Kidney (tissue), 13 donors: ENCODE measurements at regions not wholly inside any gene's neighbourhood (a gene's known extent, or its start where the extent isn't known, plus 50 kb on each side); places are given as distances from the start of the nearest gene placed in this dataset.

Experiments
- DNase-seq, 5 donors: peaks; one replicate each; pipeline ENCODE4 v3.0.0-alpha.2; 2013 to 2020
- FAIRE-seq: peaks from 2 replicates; lab custom pipeline; 2012; peaks lifted over from hg19 to GRCh38; lab: Jason Lieb, UNC
- H3K27ac ChIP-seq, 2 donors: one replicate each; pipeline ENCODE4 v1.7.0; 2013; ENCODE audit warnings: low read depth in 2 of 2, low read length in 2 of 2, inconsistent platforms in 1 of 2
- H3K27me3 ChIP-seq: one replicate; pipeline ENCODE4 v1.7.1; 2013; ENCODE audit warnings: low read length, inconsistent platforms; ENCODE audit not compliant: control insufficient read depth, insufficient read depth
- H3K36me3 ChIP-seq, 3 donors: one replicate each; pipeline versions ENCODE4 v1.7.0 to v1.7.1; 2013; ENCODE audit warnings: low read length in 3 of 3, control low read depth in 1 of 3, inconsistent platforms in 1 of 3; ENCODE audit not compliant: insufficient read depth in 3 of 3, control insufficient read depth in 2 of 3
- H3K4me1 ChIP-seq, 3 donors: one replicate each; pipeline versions ENCODE4 v1.7.0 to v1.7.1; 2013; ENCODE audit warnings: low read length in 3 of 3, inconsistent platforms in 1 of 3, low read depth in 1 of 3; ENCODE audit not compliant: control insufficient read depth in 2 of 3, insufficient read depth in 2 of 3
- H3K4me3 ChIP-seq, 3 donors: one replicate each; pipeline versions ENCODE4 v1.7.0 to v1.8.1; 2013; ENCODE audit warnings: low read length in 3 of 3, control low read depth in 1 of 3, inconsistent platforms in 1 of 3
- H3K9ac ChIP-seq, 3 donors: one replicate each; pipeline versions ENCODE4 v1.7.0 to v1.7.1; 2013; ENCODE audit warnings: low read length in 3 of 3, control low read depth in 1 of 3, inconsistent platforms in 1 of 3
- H3K9me3 ChIP-seq, 3 donors: one replicate each; pipeline versions ENCODE4 v1.7.0 to v1.7.1; 2013; ENCODE audit warnings: low read length in 3 of 3, control low read depth in 1 of 3, inconsistent platforms in 1 of 3; ENCODE audit not compliant: control insufficient read depth in 2 of 3, insufficient read depth in 1 of 3
- intact Hi-C: fragments of 100-400 bp; cut with DNase I; formaldehyde crosslinking; loops from one replicate; pipeline ENCODE4 v1.11.1; 2022
- TF ChIP-seq, protein P1 (sequence below): IDR thresholded peaks from 3 replicates; pipeline ENCODE4 v1.5.1; 2012; ENCODE audit warnings: mild to moderate bottlenecking, moderate library complexity, borderline replicate concordance; ENCODE audit not compliant: insufficient read depth; ENCODE audit errors: extremely low read depth
- donor health status: control.
- donor health status: control.
- donor health status: control.
- donor health status: control.
- donor health status: control.
- donor health status: DM: yes; HTN: yes; CAD: no.
- donor health status: Normal renal cell carcinoma (clear cell type).

DNA sequence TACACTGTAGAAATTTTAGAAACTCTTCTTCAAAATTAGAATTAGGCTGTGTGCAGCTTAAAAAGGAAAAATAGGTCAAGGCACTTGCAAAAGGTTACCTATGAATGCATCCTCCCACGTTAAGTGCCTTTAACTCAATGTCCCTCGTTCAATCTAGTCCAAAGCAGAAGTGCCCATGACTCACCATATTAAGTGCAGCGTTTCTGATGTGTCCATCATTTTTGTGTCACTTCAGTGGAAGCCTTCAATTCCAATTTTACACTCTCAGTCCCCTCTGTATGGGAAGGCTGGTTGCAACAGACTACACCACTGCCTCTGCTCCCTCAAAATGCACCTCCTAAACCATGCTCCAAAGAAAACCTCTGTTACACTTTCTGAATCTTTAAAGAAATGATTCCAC, 53.4 kb downstream of the FOXB1 start:
- TF ChIP-seq, protein P1, sequence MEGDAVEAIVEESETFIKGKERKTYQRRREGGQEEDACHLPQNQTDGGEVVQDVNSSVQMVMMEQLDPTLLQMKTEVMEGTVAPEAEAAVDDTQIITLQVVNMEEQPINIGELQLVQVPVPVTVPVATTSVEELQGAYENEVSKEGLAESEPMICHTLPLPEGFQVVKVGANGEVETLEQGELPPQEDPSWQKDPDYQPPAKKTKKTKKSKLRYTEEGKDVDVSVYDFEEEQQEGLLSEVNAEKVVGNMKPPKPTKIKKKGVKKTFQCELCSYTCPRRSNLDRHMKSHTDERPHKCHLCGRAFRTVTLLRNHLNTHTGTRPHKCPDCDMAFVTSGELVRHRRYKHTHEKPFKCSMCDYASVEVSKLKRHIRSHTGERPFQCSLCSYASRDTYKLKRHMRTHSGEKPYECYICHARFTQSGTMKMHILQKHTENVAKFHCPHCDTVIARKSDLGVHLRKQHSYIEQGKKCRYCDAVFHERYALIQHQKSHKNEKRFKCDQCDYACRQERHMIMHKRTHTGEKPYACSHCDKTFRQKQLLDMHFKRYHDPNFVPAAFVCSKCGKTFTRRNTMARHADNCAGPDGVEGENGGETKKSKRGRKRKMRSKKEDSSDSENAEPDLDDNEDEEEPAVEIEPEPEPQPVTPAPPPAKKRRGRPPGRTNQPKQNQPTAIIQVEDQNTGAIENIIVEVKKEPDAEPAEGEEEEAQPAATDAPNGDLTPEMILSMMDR, result no peak
- H3K27me3 ChIP-seq, result no peaks in the 10 kb centered on the region
- no peak overlapping the region for H3K4me3 ChIP-seq
- no peaks in the 10 kb centered on the region for H3K4me1 ChIP-seq
- peaks cover 0 to 17% (median 7%) of the 10 kb centered on the region in 3 donors for H3K9me3 ChIP-seq
- DNase-seq (no peak), FAIRE-seq (no peak)
- H3K36me3 ChIP-seq, result no peaks in the 10 kb centered on the region
- no peak overlapping the region for H3K27ac ChIP-seq
- no peak overlapping the region for H3K9ac ChIP-seq
- intact Hi-C loops, result no loop called here

DNA sequence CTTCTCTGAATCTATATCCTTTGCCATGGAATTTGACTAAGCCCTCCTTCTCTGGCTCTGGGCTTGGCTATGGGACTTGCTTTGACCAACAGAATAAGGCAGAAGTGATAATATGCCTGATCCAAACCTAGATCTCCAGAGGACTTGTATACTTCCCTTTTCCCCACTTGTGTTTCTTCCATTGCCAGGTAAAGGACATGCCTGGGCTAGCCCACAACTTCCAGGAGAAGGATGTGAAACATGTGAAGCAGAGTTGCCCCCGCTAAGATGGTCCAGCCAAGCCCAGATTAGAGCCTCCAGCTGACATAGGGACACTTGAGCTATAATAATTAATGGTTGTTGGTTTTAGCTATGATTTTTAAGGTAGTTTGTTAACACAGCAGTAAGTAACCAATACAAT, 55.1 kb downstream of the FOXB1 start:
- no peak overlapping the region for H3K27ac ChIP-seq
- H3K36me3 ChIP-seq, result no peaks in the 10 kb centered on the region
- H3K4me1 ChIP-seq, result no peaks in the 10 kb centered on the region
- H3K9ac ChIP-seq, result no peak overlapping the region
- DNase-seq, result no peak
- peaks cover 0 to 20% (median 7%) of the 10 kb centered on the region in 3 donors for H3K9me3 ChIP-seq
- FAIRE-seq, result no peak
- H3K27me3 ChIP-seq, result no peaks in the 10 kb centered on the region
- H3K4me3 ChIP-seq, result no peak overlapping the region
- TF ChIP-seq, protein P1, result no peak
- intact Hi-C loops, result no loop called here

DNA sequence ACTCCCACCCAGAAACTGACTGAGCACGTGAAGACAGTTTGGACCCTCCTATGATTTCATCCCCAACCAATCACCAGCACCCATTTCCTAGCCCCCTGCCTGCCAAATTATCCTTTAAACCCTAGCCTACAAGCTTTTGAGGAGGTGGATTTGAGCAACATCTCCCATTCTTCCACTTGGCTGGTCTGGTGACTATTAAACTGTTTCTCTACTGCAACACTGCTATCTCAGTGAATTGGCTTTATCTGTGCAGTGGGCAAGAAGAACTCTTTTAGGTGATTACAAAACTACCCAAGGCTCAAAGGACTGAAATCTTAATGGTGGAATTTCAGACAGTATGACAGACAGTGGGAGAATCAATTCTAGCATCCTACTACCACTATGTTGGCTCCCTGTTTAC, 57.6 kb downstream of the FOXB1 start:
- Histone ChIP-seq H3K4me3 (no peak overlapping the region), H3K4me1 (no peaks in the 10 kb centered on the region), H3K9me3 (peaks cover 0 to 20% (median 7%) of the 10 kb centered on the region in 3 donors), H3K36me3 (no peaks in the 10 kb centered on the region), H3K27ac (no peak overlapping the region), H3K27me3 (no peaks in the 10 kb centered on the region), H3K9ac (no peak overlapping the region)
- intact Hi-C loops, result no loop called here
- no peak for FAIRE-seq
- DNase-seq, result no peak
- TF ChIP-seq, protein P1, result no peak

DNA sequence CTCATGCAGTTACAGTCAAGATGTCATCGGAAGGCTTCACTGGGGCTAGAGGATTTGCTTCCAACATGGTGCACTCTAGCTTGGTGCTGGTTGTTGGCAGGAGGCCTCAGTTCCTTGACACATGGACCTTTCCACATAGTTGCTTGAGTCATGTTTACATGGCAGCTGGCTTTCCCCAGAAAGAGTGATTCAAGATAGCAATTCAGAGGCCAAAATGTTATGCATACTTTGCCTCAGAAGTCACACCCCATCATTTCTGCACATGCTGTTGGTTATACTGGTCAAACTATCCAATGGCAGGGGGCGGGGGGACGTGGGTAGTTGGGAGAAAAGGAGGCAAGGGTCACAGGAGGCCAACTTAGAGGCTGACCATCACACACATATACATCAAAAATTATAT, 58.7 kb downstream of the FOXB1 start:
- FAIRE-seq, result no peak
- peaks cover 0 to 20% (median 7%) of the 10 kb centered on the region in 3 donors for H3K9me3 ChIP-seq

More for the DNA sequence above, 58.7 kb downstream of the FOXB1 start:
- no peak overlapping the region for H3K27ac ChIP-seq
- no peaks in the 10 kb centered on the region for H3K4me1 ChIP-seq
- H3K36me3 ChIP-seq, result no peaks in the 10 kb centered on the region
- H3K27me3 ChIP-seq, result no peaks in the 10 kb centered on the region
- TF ChIP-seq, protein P1, result no peak
- intact Hi-C loops, result no loop called here
- no peak for DNase-seq
- H3K9ac ChIP-seq, result no peak overlapping the region
- H3K4me3 ChIP-seq, result no peak overlapping the region
